ENCODE measurements at regions not wholly inside any gene's neighbourhood (a gene's known extent, or its start where the extent isn't known, plus 50 kb on each side); places are given as distances from the start of the nearest gene placed in this dataset.

DNA sequence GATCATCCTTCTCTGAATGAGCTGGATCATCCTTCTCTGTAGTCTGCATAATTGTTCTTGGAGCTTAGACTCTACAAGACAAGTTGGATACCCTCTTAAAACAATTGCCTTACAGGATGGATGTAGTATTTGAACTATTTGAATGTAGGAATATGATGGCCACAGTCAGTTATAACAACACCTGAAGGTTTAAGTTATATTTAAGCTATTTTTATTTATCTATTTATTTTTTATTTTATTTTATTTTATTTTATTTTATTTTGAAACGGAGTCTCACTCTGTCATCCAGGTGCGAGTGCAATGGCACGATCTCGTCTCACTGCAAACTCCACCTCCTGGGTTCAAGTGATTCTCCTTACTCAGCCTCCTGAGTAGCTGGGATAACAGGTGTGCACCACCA is 149.9 kb upstream of the SLIT2 start:
- ATAC-seq (no peak), FAIRE-seq (no peak), DNase-seq (no peak)
- 79 to 96% methylated on average over 4 of the region's 4 CpGs for WGBS, 2 donors
- TF ChIP-seq, protein P1, sequence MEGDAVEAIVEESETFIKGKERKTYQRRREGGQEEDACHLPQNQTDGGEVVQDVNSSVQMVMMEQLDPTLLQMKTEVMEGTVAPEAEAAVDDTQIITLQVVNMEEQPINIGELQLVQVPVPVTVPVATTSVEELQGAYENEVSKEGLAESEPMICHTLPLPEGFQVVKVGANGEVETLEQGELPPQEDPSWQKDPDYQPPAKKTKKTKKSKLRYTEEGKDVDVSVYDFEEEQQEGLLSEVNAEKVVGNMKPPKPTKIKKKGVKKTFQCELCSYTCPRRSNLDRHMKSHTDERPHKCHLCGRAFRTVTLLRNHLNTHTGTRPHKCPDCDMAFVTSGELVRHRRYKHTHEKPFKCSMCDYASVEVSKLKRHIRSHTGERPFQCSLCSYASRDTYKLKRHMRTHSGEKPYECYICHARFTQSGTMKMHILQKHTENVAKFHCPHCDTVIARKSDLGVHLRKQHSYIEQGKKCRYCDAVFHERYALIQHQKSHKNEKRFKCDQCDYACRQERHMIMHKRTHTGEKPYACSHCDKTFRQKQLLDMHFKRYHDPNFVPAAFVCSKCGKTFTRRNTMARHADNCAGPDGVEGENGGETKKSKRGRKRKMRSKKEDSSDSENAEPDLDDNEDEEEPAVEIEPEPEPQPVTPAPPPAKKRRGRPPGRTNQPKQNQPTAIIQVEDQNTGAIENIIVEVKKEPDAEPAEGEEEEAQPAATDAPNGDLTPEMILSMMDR (IDR thresholded peaks at IDR 0.05): no peak
- intact Hi-C loops (cut with DNase I): no loop called here
- Histone ChIP-seq H3K4me3 (no peak overlapping the region), H3K4me1 (no peaks in the 10 kb centered on the region), H3K9me3 (no peaks in the 10 kb centered on the region), H3K27ac (no peak overlapping the region), H3K36me3 (no peaks in the 10 kb centered on the region), H3K27me3 (no peaks in the 10 kb centered on the region)

DNA sequence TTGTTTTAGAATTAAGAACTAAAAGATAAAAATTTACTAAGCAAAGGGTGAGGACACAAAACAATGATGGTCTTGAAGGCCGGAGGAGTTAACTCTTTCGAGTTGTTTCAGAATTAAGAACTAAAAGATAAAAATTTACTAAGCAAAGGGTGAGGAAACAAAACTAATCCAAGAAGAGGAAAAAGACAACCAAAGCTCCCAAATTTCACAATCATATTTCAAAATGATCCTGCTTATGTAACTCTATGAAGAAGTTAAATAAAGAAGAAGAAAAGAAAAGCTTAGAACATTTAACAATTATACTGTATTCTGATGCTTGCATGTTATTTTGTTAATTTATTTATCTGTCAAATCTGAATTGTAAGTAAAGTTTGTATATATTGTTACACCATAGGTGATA is 154.8 kb upstream of the SLIT2 start:
- Histone ChIP-seq H3K36me3 (no peaks in the 10 kb centered on the region), H3K27me3 (no peaks in the 10 kb centered on the region), H3K9me3 (no peaks in the 10 kb centered on the region), H3K27ac (no peak overlapping the region), H3K4me1 (no peaks in the 10 kb centered on the region), H3K4me3 (no peak overlapping the region)
- ATAC-seq (no peak), FAIRE-seq (no peak), DNase-seq (no peak)
- 35 to 46% methylated on average over 2 of the region's 2 CpGs for WGBS, 2 donors
- TF ChIP-seq, protein P1 (IDR thresholded peaks at IDR 0.05): no peak
- intact Hi-C loops (cut with DNase I): no loop called here

DNA sequence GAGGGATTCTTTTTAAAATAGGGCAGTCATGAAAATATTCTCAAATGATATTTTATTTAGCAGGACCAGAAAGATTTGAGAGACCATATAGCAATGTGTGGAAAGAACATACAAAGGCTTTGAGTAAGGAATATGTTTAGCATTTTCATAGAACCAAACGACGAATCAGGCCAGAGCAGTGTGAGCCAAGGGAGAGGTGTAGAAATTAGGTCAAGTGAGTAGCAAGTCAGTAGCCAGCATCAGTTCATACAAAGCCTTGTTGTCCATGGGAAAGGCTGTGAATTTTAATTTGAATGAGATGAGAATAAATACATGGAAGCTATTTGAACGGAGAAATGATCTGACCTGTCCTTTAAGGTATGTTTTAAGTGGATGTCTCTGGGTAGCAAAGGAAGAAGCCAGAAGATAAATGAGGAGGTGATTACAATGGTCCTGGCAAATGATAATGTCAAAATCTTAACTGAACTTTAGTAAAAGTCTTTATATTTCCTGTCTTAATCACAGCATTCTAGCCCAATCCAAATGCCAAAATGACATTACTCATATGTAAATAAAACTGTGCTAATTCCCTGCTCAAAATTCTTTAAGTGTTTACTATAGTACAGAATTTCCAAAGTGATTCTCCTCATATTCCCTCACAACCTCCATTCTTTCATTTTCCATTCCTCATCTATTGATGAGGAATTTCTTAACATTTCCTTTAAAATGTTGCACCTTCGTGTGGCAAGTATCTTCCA is 155.7 kb upstream of the SLIT2 start:
- Histone ChIP-seq H3K4me3 (no peak overlapping the region), H3K4me1 (no peaks in the 10 kb centered on the region), H3K36me3 (no peaks in the 10 kb centered on the region), H3K27me3 (no peaks in the 10 kb centered on the region), H3K9me3 (no peaks in the 10 kb centered on the region), H3K27ac (no peak overlapping the region)
- 52 to 64% methylated on average over 4 of the region's 4 CpGs for WGBS, 2 donors
- TF ChIP-seq, protein P1 (IDR thresholded peaks at IDR 0.05): no peak
- FAIRE-seq (no peak), DNase-seq (no peak), ATAC-seq (no peak)
- intact Hi-C loops (cut with DNase I): no loop called here

DNA sequence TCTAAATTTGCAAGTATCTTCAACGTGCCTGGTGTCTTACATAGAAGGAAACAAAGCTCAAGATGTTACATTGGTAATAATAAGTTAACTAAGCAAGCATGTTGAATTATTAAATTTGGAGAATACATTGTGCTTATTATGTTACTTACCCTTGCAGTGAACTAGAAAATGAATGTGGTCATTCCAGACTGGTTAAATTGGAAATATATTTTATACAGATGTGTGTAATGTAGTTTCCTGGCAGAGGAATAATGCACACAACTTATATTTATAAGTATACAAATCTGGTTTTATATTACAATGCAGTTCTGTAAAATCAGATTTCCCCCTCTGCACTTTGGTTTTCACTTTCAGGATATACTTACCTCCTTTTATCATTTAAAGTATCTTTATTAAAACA is 159.9 kb upstream of the SLIT2 start:
- Histone ChIP-seq H3K27me3 (no peaks in the 10 kb centered on the region), H3K9me3 (no peaks in the 10 kb centered on the region), H3K4me3 (no peak overlapping the region), H3K36me3 (no peaks in the 10 kb centered on the region), H3K4me1 (no peaks in the 10 kb centered on the region), H3K27ac (no peak overlapping the region)
- DNase-seq (no peak), FAIRE-seq (no peak), ATAC-seq (no peak)
- TF ChIP-seq, protein P1 (IDR thresholded peaks at IDR 0.05): no peak
- WGBS, 2 donors: 38 to 47% methylated on average over 1 of the region's 1 CpG
- intact Hi-C loops (cut with DNase I): no loop called here

DNA sequence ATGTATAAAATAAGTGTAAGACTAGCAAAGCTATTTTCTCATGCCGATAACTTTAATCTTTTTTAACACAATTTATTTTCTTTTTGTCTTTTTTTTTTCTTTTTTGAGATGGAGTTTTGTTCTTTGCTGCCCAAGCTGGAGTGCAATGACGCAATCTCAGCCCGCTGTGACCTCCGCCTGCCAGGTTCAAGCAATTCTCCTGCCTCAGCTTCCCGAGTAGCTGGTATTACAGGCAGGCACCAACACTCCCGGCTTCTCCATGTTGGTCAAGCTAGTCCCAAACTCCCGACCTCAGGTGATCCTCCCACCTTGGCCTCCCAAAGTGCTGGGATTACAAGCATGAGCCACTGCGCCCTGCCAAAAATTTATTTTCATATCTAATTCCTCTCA is 164.2 kb upstream of the SLIT2 start:
- Histone ChIP-seq H3K4me3 (no peak overlapping the region), H3K27me3 (no peaks in the 10 kb centered on the region), H3K36me3 (no peaks in the 10 kb centered on the region), H3K27ac (no peak overlapping the region), H3K9me3 (no peaks in the 10 kb centered on the region), H3K4me1 (no peaks in the 10 kb centered on the region)
- ATAC-seq (no peak), FAIRE-seq (no peak), DNase-seq (peak in 1 of 6 donors; percentile 16)
- WGBS, 2 donors: 62 to 84% methylated on average over 8 of the region's 8 CpGs
- intact Hi-C loops (cut with DNase I): no loop called here
- TF ChIP-seq, protein P1 (IDR thresholded peaks at IDR 0.05): no peak
